GM21737 (cell line): ENCODE measurements at regions not wholly inside any gene's neighbourhood (a gene's known extent, or its start where the extent isn't known, plus 50 kb on each side); places are given as distances from the start of the nearest gene placed in this dataset.

Experiments
- ATAC-seq: cut with Tn5 transposase; IDR thresholded peaks from one replicate; pipeline ENCODE4 v1.9.1; 2021; ENCODE audit warnings: mild to moderate bottlenecking, moderate library complexity; ENCODE audit not compliant: unreplicated experiment

DNA sequence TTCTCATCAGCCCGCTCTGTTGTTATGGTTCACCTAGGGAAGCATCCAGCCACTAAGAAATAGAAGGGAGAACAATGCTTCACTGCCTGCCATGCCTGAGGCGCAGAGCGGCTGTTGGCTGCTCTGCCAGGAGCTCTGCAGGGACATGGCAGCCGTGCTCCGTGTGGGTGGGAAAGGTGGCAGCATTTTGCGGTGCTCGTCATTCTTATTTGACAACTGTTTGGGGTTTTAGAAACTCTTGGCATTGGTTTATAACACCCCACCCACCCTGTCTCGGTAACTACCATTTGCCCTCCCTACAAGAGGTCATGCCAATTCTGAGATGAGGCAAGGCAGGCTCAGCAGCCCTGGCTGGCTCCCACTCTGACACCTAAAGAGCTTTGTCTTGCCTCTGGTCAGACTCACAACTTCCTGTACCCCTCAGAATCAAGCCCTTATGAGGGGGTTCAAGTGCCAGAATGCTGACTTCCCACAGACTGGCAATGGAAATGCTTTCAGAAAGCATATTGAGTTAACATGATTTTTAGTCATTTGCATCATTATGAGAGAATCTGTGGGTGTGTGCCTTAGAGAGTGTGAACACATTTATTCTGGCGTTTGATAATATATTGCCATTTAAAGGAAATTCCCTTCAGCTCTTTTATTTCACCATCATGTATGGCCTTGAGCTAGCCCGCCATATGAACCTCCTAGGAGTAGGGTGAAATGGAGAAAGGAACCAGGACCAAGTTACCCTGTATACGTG lies 288.0 kb upstream of the ANKRD55 start:
- no peak for ATAC-seq

GRCh38 chr5:56518820-56519219 lies 285.7 kb upstream of the ANKRD55 start:
- no peak for ATAC-seq

- no peak for ATAC-seq
Observed at GRCh38 chr5:56517011-56517416, 283.9 kb upstream of the ANKRD55 start.

DNA sequence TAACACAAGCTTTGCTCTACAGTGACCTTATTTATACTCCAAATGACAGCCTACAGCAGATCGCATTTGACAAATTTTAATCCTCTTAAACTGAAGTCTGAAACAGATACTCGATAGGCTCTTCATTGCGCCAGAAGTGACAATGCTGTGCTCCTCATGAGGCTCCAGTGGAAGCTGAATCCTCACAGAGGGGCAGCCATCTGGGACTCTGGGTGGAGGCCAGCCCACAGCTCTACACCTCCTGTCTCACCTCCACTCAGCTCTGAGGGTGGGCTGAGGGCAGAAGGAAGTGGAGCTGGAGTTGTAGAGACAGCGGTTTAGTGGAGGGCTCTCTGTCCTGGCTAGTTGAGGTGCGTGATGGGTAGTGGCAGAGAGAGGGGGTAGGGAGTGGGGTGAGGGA lies 283.3 kb upstream of the ANKRD55 start:
- ATAC-seq: no peak

DNA sequence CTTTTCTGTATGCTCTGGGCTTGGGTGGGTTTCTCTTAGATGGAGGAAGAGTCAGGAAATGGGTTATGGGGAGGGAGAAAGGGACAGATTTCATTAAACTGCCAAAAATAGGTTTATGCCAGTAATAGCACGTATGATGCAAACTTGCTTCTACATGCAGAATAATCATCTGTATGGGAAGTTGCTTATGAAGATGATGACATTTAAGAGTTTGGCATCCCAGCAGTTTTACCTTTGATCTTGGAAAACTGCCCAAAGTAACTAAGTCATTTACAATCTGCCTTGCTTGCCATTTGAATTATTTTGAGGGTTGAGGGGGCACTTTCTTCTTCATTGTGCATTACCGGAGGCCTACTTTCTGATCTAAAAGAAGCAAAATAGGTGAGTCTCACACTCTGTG lies 282.9 kb upstream of the ANKRD55 start:
- no peak for ATAC-seq

GRCh38 chr5:56515011-56515410 lies 281.9 kb upstream of the ANKRD55 start:
- no peak for ATAC-seq

DNA sequence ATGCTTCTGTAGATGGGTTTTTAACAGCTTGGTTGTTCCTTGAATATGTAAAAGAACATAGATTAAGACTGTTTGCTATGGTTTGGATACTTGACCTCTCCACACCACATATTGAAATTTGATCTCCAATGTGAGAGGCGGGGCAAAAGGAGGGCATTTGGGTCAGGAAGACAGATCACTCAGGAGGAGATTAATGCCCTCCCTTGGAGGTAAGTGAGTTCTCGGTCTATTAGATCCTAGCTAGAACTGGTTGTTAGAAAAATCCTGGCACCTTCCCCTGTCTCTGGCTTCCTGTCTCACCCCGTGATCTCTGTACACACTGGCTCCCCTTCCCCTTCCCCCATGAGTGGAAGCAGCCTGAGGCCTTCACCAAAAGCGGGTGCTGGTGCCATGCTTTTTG lies 281.1 kb upstream of the ANKRD55 start:
- no peak for ATAC-seq

- no peak for ATAC-seq
Observed at GRCh38 chr5:56513141-56513540, 280.0 kb upstream of the ANKRD55 start.

DNA sequence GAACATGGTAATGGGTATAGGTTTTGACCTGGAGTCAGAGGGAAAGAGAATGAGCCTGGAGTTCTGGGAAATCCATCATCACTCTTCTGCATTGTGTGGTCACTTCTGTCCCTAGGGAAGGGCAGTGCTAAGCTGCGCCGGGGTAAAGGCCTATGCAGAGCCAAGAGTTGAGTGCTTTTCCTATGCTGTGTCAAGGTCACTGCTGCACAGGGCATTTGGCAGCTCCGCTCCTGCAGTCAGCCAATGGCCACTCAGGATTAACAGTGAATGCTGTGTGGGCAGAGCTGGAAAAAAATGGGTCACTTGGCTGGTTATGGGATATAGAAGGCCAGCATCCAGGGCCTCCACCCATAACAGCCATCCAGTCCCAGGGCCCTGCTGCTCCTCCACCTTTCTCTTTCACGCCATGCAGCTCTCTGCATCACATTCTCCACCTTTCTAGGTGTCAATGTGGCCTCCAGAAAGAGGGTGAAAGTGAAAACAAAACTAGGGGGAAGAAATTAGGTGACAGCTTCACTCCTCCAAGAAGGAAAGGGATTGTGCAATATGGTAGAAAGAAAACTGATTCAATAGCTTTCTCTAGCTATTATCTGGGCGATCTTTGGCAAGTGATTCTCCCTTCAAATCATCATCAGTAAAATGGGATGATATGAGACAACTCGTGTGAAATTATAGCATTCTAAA lies 279.3 kb upstream of the ANKRD55 start:
- ATAC-seq: no peak

GRCh38 chr5:56511326-56511841 lies 278.3 kb upstream of the ANKRD55 start:
- ATAC-seq: no peak

DNA sequence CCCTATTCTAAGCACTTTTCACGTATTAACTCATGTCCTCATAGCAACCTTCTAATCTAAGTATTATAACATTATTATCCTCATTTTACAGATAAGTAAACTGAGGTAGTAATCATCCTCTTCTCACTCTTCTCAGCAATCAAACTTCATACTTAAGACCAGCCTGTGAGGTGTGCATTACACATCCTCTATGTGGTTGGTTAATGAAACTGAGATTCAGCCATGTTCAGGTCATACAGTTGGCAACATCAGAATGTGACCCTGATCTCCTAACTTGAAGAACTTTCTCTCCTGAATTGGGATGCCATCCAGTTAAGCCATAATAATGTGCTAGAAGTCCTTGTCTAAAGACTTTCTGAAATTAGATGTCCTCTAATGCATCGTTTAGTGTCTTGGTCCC lies 275.1 kb upstream of the ANKRD55 start:
- ATAC-seq: no peak

DNA sequence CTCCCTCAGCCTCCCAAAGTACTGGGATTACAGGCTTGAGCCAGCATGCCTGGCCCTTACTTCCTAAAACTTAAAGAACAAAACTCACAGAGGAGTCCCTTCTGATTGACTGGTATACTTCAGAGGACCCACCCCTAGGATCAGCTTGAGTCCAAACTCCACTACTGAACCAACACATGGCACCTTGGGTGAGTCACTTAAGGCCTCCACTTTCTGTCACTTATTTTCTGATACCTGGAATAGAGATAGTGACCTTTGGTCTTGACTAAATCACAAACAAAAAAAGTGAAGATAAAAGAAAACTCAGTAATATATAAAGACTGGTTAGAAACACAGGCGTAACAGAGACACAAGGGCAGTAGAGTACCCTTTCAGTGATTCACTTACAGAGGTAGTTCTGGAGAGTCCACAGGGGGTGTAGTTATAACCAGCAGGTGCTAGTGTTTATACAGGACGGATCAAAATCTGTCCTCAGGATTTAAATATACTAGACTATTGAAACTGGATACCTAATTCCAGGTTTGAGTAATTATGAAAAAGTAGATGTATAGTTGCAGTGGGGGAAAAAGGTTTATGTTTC lies 274.3 kb upstream of the ANKRD55 start:
- ATAC-seq: no peak

DNA sequence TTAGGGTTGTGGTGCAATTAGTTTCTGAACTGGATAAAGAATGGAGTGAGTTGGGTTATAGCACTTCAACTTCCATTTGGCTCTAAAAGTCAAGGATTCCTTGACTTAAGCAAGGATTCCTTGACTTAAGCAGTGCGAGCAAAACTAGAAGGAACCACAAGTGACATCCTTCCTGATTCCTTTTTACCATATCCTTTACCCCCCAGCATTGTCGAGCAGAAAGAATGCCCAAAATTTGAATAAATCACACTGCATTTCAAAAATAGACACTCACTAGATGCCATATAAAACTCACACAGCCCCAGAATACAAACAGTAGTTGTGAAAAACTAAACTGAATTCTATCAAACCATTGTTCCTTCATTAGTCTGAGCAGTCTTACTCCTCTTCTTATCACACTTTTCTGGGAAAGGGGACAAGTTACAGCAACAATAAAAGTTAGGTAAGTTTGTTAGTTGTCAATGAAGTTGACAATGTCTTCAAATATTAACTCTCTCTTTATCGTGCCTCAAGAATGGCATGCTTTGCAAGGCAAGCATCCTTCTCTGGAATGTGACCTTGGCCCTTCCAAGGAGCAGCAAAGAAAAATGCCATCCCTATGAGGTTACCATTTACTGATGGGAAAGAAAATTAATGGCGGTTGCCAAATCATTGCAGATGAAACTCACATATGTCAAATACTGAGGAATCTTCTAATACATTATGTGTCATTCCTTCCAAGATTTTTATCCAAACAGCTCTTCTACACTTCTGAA lies 273.3 kb upstream of the ANKRD55 start:
- ATAC-seq: no peak

DNA sequence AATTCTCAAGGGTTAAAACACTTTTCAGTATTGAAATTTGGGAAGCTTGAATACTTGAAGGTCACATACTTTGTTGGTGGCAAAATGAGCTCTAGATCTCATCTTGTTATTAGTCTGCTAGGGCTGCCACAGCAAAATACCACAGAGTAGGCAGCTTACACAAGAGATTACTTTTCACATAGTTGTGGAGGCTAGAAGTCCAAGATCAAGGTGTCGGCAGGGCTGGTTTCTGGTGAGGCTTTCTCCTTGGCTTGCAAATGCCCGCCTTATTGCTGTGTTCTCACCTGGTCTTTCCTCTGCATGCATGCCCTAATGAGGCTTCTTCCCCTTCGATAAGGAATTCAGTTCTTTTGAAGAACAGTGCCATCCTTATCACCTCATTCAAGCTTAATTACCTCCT lies 270.8 kb upstream of the ANKRD55 start:
- no peak for ATAC-seq

DNA sequence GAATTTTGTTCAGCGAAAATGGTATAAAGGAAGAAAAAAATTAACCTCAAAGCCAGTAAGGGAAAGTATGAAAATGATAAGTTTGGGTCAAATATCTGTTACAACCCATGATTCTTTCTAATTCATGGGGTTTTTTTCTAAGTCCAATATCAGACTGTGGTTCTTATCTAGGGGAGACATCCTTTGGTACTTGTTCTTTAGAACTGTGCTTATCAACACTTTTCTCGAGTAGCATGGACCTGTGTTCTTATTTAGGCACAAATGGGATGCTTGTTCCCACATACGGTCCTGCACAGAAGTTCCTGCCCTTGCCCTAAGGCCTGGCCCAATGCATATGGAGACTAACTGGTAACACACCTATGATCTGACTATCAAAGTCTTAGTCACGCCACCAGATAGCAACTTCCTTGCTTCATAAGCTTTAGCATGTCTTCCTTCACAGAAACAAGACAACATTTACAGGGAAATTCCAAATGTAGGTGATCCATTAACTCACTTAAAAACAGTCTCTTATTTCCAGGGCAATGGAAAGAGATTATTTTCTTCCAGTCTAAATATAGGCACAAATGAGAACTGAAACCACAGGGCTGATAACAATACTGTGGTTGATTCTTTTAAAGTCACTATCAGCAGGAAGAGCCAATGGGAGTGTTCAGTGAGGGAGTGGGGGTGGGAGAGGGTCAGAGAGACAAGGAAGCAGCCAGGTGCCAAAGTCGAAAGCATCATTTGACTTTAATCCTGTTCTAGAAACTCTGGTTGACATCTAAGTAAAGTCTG lies 268.8 kb upstream of the ANKRD55 start:
- ATAC-seq: no peak

GRCh38 chr5:56499901-56500300 lies 266.8 kb upstream of the ANKRD55 start:
- ATAC-seq: no peak

GRCh38 chr5:56499491-56499890 lies 266.4 kb upstream of the ANKRD55 start:
- ATAC-seq: no peak

DNA sequence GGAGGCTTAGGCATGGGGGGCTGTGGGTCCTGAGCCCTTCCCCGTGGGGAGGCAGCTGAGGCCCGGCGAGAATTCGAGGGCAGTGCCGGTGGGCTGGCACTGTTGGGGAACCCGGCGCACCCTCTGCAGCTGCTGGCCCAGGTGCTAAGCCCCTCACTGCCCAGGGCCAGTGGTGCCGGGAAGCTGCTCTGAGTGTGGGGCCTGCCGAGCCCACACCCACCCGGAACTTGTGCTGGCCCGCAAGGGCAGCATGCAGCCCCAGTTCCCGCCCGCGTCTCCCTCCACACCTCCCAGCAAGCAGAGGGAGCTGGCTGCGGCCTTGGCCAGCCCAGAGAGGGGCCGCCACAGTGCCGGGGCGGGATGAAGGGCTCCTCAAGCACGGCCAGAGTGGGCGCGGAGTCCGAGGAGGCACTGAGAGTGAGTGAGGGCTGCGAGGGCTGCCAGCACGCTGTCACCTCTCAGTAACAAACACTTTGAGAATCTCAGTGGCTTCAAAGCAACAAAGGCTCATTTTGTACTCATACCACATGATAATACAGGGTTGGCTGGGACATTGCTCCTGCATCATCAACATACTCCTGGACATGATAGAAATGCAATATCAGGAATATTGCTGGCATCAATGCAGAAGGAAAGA lies 265.7 kb upstream of the ANKRD55 start:
- no peak for ATAC-seq

DNA sequence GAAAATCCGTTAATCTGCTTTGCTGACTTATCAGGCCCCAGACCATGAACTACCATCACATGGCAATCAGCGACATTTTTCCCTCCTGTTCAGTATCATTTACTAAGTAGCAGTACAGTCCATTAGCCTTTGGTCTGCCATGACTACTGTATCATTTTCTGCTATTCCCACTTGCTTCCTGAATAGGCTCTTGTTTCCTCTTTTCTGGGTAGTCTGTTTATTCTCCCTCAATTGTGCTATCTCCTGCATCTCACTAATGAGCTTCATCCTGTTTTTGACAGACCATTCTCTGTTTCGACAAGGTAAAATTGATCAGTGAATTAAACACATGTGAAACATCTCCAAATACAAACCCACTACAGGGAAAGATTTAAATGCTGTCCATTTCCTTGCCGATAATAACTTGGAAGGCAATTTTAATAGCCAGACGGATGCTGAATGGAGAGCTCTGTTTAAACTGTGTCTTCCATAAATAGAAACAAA lies 263.5 kb upstream of the ANKRD55 start:
- no peak for ATAC-seq

GRCh38 chr5:56494300-56494731 lies 261.2 kb upstream of the ANKRD55 start:
- ATAC-seq: no peak
